ENCODE measurements at regions not wholly inside any gene's neighbourhood (a gene's known extent, or its start where the extent isn't known, plus 50 kb on each side); places are given as distances from the start of the nearest gene placed in this dataset.

DNA sequence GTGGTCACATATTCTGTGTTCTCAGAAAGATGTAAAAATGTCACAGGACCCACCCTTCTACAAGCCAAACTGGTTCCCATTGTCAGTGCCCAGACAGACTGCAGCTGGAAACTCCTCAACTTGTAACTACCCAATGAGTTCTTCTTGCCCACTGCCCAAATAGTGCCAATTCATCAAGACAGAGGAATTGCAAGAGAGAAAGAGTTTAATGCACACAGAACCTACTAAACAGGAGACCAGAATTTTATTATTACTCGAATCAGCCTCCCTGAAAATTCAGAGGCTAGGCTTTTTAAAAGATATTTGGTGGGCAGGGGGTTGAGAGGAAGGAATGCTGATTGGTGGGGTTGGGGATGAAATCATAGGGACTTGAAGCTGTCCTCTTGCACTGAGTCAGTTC, 184.1 kb downstream of the URB2 start:
- DNase-seq (ENCODE audit: extremely low spot score): no peak
- ChIA-PET POLR2A (no interaction called here), CTCF (no interaction called here)
- TF ChIP-seq, protein P1, sequence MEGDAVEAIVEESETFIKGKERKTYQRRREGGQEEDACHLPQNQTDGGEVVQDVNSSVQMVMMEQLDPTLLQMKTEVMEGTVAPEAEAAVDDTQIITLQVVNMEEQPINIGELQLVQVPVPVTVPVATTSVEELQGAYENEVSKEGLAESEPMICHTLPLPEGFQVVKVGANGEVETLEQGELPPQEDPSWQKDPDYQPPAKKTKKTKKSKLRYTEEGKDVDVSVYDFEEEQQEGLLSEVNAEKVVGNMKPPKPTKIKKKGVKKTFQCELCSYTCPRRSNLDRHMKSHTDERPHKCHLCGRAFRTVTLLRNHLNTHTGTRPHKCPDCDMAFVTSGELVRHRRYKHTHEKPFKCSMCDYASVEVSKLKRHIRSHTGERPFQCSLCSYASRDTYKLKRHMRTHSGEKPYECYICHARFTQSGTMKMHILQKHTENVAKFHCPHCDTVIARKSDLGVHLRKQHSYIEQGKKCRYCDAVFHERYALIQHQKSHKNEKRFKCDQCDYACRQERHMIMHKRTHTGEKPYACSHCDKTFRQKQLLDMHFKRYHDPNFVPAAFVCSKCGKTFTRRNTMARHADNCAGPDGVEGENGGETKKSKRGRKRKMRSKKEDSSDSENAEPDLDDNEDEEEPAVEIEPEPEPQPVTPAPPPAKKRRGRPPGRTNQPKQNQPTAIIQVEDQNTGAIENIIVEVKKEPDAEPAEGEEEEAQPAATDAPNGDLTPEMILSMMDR (IDR thresholded peaks at IDR 0.05; ENCODE audit: control extremely low read depth, extremely low read depth, low read depth, missing control alignments): no peak

DNA sequence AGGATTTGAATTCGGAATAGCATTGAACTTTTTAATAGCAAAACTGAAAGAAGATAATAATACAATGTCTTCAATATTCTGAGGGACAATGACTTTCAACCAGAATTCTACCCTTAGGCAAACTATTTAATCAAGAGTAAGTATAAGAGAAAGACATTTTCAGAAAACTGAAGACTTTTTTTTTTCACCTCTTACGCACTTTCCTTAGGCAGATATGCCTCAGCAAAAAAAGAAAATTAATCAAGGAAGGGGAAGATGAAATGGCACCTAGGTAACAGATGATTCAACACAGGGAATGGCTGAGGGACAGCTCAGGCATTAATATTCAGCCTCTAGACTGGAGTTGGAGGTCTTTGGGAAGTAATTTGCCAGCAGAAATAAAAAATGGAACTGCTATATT, 184.9 kb downstream of the URB2 start:
- POLR2A ChIA-PET: no interaction called here
- no peak for DNase-seq (ENCODE audit: extremely low spot score)
- TF ChIP-seq, protein P1 (IDR thresholded peaks at IDR 0.05; ENCODE audit: control extremely low read depth, extremely low read depth, low read depth, missing control alignments): no peak
- CTCF ChIA-PET: no interaction called here

DNA sequence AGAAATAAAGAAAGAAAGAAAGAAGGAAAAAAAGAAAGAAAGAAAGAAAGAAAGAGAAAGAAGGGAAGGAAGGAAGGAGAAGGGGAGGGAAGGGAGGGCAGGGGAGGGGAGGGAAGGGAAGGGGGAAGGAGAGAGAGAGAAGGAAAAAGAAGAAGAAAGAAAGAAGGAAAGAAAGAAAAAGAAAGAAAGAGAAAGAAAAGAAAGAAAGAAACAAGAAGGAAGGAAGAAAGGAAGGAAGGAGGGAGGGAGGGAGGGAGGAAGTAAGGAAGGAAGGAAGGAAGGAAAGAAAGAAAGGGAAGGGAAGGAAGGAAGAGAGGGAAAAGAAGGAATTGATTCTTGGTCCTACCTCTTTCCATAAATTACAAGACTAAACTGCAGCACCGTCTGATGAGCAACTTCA, 186.1 kb downstream of the URB2 start:
- POLR2A ChIA-PET: no interaction called here
- no peak for DNase-seq (ENCODE audit: extremely low spot score)
- TF ChIP-seq, protein P1 (IDR thresholded peaks at IDR 0.05; ENCODE audit: control extremely low read depth, extremely low read depth, low read depth, missing control alignments): no peak
- CTCF ChIA-PET: no interaction called here

DNA sequence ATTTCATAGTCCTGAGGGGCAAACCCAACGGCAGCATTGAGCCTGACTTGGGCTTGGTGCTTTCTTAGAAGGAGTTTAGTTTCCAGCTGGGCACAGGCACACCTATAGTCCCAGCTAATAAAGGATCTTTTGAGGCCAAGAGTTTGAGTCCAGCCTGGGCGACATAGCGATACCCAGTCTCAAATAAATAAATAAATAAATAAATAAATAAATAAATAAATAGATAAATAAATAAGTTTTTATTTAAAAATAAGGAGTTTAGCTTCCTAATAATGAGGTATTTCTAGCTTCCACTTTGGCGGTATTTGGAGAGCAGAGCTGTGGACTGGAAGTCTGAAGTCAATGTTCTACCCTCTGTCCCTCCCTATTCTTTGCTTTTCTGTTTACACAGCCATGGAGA, 186.6 kb downstream of the URB2 start:
- ChIA-PET POLR2A (no interaction called here), CTCF (interaction anchor here (2.0 kb wide), 1 partner anchor 12 kb away, joined by 5 read pairs; no protein-coding TSS in a partner anchor)
- no peak for DNase-seq (ENCODE audit: extremely low spot score)
- TF ChIP-seq, protein P1 (IDR thresholded peaks at IDR 0.05; ENCODE audit: control extremely low read depth, extremely low read depth, low read depth, missing control alignments): no peak

DNA sequence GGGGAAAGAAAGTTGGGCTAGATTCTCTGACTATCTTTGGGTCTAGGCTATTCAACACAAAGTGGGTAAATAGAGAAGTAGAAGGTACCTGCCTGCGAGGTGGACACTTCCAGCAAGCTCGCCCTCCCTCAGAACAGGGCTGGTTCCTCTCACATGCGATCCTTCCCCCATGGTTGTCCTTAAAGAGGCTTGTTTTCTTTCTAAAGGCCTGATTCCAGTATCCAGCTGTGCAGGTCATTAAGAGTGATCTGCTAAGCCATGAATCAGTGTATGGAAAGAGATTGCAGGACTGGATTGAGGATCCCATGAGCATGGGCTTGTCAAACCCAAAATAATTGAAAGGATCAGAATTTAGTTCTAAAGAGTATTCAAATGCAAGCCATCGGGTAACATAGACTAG, 189.0 kb downstream of the URB2 start:
- TF ChIP-seq, protein P1 (IDR thresholded peaks at IDR 0.05; ENCODE audit: control extremely low read depth, extremely low read depth, low read depth, missing control alignments): no peak
- DNase-seq (ENCODE audit: extremely low spot score): no peak
- POLR2A ChIA-PET: no interaction called here
- CTCF ChIA-PET: no interaction called here

DNA sequence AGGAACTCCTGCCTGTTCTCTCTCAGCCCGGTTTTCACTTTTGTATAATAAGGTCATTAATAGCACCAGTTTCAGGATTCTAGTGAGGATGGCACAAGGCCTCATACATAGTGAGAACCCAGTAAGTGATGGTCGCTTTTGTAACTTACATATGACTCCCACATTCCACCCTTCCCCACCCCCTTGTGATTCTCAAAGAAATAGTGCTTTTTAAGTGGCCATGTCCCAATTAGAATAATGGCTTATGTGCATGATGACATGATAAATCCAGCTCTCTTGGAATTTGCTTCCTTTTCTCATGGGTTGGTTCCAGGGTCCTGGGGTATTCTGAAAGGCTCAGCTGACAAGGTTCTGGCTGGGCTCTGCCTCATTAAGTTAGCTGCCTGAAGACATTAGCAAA, 189.9 kb downstream of the URB2 start:
- no peak for DNase-seq (ENCODE audit: extremely low spot score)
- TF ChIP-seq, protein P1 (IDR thresholded peaks at IDR 0.05; ENCODE audit: control extremely low read depth, extremely low read depth, low read depth, missing control alignments): no peak
- ChIA-PET CTCF (no interaction called here), POLR2A (no interaction called here)

DNA sequence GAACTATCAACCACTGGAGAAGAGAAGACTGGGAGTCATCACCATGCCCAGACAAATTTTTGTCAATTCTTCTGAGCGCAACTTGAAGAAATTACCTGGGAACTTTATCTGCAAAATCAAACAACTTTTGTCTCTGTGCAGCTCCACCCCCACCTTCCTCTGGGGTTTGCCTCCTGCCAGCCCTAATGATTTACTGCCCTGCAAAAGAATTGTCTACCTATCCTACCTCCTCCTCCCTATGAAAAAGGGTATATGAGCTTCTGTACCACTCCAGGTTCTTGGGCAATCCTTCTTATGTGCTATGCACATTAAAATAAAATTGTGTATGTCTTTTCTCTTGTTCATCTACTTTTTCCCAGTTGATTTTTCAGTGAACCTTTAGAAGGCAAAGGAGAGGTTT, 191.9 kb downstream of the URB2 start:
- ChIA-PET CTCF (interaction anchor here (1.1 kb wide), 1 partner anchor 8 kb away, joined by 3 read pairs; no protein-coding TSS in a partner anchor), POLR2A (no interaction called here)
- TF ChIP-seq, protein P1 (IDR thresholded peaks at IDR 0.05; ENCODE audit: control extremely low read depth, extremely low read depth, low read depth, missing control alignments): no peak
- no peak for DNase-seq (ENCODE audit: extremely low spot score)

All from GM10248 (cell line).